Omental fat pad (tissue), 3 donors: ENCODE measurements at regions not wholly inside any gene's neighbourhood (a gene's known extent, or its start where the extent isn't known, plus 50 kb on each side); places are given as distances from the start of the nearest gene placed in this dataset.

Experiments used
- ATAC-seq: fragments of 150-250 bp; one replicate; pipeline ENCODE4 v1.9.1; 2016; ENCODE audit warnings: mild to moderate bottlenecking, moderate library complexity; ENCODE audit not compliant: low FRiP score
- DNase-seq: peaks from one replicate; pipeline ENCODE4 v3.0.0-alpha.2; 2019; ENCODE audit warnings: low spot score
- TF ChIP-seq, protein P1 (sequence below), 3 donors: fragments of 450-650 bp; IDR thresholded peaks; one replicate each; pipeline ENCODE4 v1.5.1; 2016 to 2017; ENCODE audit warnings: antibody characterized with exemption in 3 of 3, mild to moderate bottlenecking in 3 of 3, moderate library complexity in 2 of 3

DNA sequence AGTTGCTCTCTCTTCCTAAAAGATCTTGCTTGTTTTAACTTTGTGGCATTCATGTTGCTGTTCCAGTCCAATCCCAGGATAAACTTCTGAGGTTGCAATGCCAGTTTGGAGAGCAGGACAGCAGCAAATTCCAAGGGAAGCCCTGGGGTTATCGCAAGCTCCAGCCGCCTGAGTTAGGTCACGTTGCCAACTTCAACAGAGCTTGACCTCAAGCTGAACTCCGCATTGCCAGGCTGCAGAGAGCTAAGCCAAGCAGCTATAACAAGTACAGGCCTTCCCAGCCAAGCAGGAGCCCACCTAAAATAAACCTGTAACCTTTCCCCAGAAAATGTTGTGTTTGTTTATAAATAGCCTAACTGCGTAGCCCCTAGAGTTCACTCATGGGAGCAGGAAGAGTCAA lies 138.9 kb upstream of the LYZL1 start:
- DNase-seq, result no peak
- ATAC-seq, result no peak
- TF ChIP-seq, protein P1, sequence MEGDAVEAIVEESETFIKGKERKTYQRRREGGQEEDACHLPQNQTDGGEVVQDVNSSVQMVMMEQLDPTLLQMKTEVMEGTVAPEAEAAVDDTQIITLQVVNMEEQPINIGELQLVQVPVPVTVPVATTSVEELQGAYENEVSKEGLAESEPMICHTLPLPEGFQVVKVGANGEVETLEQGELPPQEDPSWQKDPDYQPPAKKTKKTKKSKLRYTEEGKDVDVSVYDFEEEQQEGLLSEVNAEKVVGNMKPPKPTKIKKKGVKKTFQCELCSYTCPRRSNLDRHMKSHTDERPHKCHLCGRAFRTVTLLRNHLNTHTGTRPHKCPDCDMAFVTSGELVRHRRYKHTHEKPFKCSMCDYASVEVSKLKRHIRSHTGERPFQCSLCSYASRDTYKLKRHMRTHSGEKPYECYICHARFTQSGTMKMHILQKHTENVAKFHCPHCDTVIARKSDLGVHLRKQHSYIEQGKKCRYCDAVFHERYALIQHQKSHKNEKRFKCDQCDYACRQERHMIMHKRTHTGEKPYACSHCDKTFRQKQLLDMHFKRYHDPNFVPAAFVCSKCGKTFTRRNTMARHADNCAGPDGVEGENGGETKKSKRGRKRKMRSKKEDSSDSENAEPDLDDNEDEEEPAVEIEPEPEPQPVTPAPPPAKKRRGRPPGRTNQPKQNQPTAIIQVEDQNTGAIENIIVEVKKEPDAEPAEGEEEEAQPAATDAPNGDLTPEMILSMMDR (IDR thresholded peaks at IDR 0.05), result no peak

DNA sequence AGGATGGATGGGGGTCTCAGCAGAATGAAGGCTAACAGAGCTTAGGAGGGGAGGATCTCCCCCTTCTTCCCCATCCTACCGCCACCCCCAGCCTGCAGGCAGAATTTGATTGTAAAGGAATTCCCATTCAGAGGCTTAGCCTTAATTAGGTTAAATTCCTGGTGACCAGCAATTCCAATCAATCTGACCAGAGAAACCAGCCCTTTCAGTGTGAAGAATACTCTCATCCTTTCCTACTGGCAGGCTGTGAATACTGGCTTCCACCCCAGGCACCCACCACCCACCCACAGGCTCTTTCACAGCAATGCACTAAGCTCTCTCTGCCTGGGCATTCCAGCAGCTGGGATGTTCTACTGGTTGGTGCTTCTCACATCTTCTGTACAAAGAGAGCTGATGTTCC lies 137.9 kb upstream of the LYZL1 start:
- ATAC-seq, result no peak
- TF ChIP-seq, protein P1 (IDR thresholded peaks at IDR 0.05), result no peak
- DNase-seq, result no peak

DNA sequence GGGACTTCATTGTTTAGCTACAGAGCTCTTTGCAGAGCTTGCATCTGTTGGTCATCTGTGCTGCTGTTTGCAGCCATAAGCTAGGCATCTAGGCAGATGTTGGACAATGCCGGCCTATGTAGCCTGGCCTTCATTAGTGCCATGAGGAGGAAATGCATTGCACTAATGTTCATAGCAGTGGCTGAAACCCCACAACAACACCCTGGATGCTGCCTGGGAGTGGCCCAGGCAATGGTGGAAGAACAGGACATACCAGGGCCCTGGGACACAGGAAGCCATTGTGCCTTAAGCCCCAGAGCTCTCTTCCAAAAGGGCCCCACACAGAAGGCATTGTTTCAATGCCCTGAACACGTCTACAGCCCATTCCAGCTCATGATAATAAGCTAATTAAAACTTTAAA lies 131.5 kb upstream of the LYZL1 start:
- TF ChIP-seq, protein P1 (IDR thresholded peaks at IDR 0.05), result no peak
- no peak for DNase-seq
- no peak for ATAC-seq

DNA sequence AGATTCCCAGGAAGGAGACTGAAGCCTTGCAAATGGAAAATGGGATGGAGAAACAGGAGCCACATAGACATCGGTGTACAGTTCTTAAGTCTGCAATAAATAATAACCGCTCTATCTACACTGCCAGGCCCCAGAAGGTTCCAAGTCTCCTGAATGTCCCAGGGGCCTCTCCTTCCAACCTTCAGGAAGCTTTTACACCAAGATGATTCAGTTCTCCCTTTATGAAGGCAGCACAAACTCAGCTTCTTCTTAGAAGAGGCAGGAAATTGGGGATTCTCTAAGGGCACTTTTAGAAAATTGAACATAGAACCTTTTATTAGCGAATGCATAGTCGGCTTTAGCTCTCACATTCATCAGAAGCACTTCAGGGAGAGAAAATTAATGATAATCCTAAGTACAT lies 130.8 kb upstream of the LYZL1 start:
- TF ChIP-seq, protein P1 (IDR thresholded peaks at IDR 0.05), result no peak
- ATAC-seq (no peak), DNase-seq (no peak)

DNA sequence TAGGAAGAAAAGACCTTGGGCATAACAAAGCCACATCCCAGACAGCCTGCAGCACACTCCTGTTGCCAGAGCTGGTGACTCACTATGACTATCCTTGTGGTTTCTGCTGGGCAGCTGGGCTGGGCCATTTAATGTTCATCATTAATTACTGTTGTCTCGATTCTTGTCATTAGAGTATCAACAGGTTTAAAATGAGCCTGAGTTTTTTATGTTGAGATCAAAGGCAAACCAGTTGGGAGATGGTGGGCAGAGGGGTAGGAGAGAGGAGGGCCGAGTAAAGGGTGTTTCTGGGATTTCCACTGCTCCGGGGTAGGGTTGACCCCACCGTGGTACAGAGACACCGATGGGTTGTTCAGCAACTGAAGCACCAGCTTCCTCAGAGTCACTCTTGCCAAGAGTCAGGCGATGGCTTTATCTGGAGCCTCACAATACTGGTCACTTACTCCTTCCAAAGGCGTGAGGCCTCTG lies 128.7 kb upstream of the LYZL1 start:
- DNase-seq (no peak), ATAC-seq (no peak)
- TF ChIP-seq, protein P1 (IDR thresholded peaks at IDR 0.05), result no peak

- DNase-seq (no peak), ATAC-seq (no peak)
- TF ChIP-seq, protein P1 (IDR thresholded peaks at IDR 0.05), result no peak
These were observed 125.1 kb upstream of the LYZL1 start for GRCh38 chr10:29163746-29164145.

- ATAC-seq, result no peak
- no peak for DNase-seq
- TF ChIP-seq, protein P1 (IDR thresholded peaks at IDR 0.05), result no peak
These were observed 122.2 kb upstream of the LYZL1 start for GRCh38 chr10:29166713-29167112.
